CD4-positive, alpha-beta T cell treated with Interleukin-4 for 1 hour (primary cell): ENCODE measurements at regions not wholly inside any gene's neighbourhood (a gene's known extent, or its start where the extent isn't known, plus 50 kb on each side); places are given as distances from the start of the nearest gene placed in this dataset.
A peak's percentile ranks its signal among the peaks of the same experiment; 100 is the strongest.
"Not testable (repeated sequence)": the region's sequence is repeated elsewhere in the genome, so short reads cannot be mapped to it uniquely, and the experiment has no call there.

Source experiments
- DNase-seq, 2 donors: peaks; one replicate each; pipeline ENCODE4 v3.0.0-alpha.2; 2020 to 2022

DNA sequence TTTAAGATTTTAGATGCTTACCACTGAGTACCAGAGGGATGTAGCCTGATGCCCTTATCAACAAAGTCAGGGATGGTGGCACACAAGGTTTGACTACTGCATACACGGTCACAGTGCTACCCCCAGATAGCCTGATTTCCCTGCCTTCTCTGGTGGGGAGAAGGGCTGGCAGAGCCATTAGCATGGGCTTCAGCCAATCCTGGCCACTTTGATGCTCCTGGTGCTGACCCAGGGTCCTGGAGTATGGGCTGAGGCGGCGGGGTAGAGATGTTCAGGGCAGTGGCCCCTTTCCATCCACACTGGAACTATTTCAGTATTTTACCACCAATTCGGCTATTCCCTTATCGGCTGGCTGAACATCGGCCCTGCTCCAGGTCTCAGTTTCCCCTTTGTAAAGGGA lies 83.2 kb downstream of the POTEB3 start:
- DNase-seq: not testable (repeated sequence)

DNA sequence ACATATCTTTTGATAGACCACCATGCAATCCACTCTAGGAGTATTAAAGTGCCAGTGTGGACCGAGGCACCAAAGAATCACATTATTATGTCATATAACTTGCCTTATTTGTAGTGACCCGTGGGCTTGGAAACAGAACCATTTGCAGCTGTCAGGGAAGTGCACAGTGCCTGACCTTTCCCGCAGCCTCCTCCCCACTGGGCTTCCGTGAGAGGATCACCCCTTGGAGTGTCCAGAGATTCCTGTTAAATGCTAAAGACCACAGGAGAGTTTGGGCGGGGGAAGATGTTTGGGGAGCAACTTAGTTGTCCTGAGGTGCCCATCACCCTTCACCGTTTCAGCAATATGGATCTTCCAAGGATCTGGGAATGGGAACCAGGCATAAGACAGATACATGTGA lies 84.4 kb downstream of the POTEB3 start:
- not testable (repeated sequence) for DNase-seq

DNA sequence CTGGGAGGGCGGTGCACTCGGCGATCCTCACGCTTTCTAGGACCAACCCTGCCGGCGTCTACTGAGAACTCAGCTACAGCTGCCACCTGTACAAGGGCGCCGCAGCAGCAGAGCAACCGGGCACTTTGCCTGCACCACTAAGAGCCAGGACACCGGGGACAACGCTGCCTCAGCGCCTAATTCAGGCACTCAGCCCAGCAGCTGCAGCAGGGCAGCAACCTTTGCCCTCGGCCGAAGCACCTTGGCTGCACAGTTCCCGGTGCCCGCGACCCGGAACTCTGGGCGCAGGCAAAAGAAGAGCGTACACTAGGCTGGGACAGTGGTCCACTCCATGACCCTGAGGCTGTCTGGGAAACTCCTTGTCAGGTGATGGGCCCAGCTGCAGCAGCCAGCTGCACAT lies 85.7 kb downstream of the POTEB3 start:
- not testable (repeated sequence) for DNase-seq

DNA sequence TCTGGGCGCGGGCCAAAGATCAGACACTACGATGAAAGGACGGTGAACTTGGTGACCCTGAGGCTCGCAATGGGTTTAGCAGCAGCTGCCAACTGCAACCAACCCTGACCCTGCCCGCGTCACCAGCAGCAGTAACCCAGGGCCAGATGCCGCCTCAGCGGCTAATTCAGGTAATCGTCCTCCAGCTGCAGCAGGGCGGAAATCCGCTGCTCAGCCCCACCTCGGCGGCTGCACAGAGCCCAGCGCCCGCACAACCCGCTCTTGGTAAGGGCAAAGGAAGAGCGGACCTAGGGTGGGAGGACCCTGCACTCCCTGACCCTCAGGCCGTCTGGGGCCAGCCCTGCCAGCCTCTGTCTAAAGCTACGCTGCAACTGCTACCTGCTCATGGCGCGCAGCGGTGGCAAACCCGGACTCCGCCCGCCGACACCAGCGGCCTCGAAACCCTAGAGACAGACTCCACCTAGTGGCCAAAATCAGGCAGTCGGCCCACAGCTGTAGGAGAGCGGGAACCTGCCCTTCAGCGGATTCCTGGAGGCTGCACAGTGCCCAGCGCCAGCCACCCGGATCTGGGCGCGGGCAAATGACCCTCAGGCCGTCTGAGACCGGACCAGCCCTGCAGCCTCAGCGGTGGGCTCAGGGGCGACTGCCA lies 87.5 kb downstream of the POTEB3 start:
- DNase-seq: not testable (repeated sequence)

DNA sequence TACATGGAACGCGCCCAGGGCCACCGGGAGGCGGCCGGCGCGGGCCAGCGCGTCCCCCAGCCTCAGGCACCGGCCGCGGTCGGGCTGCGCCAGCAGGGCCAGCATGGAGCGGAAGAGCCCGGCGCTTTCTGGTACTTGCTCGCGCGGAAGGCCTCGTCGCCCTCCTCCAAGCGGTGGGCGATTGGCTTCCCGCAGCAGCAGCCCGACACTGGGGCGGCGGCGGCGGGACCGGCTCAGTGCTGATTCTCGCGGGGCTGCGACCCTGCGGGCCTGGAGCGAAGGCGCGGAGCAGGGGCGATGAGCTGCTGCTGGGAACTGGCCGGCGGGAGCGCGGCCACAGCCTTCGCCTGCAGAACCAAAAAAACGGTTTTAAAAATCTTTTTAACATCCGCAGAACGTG lies 95.3 kb downstream of the POTEB3 start:
- not testable (repeated sequence) for DNase-seq

DNA sequence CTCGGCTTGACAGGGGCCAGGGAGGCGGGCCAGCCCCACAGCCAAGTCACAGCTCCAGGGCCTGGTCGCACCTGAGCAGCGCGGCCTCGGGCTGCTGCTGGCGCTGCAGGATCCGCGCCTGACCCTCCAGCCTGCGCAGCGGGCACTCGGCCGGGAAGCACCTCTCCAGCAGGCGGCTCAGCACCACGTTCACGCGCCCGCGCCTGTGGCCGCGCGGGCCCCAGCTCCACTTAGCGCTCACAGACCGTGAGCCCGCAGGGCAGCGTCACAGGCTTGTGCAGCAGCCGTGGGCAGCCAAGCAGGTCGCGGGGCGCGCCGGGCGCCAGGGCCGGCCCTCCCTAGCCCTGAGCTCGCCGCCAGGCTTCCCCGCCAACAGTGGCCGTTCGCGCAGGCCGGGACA lies 95.8 kb downstream of the POTEB3 start:
- DNase-seq: not testable (repeated sequence)

DNA sequence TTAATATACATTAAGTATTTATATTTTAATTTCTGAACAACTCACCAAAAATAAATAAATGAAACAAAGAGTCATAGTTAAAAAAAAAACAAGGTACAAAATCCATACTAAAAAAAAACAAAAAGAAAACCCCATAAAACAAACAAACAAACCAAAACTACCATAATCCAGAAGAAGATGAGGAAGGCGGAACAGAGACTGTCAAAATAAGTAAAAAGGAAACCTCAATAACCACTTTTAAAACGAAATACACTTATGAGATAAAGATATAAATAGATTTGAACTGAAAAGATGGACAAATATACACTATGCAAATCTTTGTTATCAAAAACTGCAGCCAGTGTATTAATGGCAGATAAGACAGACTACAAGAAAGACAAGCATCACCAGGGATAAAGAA lies 103.3 kb downstream of the POTEB3 start:
- DNase-seq: not testable (repeated sequence)

DNA sequence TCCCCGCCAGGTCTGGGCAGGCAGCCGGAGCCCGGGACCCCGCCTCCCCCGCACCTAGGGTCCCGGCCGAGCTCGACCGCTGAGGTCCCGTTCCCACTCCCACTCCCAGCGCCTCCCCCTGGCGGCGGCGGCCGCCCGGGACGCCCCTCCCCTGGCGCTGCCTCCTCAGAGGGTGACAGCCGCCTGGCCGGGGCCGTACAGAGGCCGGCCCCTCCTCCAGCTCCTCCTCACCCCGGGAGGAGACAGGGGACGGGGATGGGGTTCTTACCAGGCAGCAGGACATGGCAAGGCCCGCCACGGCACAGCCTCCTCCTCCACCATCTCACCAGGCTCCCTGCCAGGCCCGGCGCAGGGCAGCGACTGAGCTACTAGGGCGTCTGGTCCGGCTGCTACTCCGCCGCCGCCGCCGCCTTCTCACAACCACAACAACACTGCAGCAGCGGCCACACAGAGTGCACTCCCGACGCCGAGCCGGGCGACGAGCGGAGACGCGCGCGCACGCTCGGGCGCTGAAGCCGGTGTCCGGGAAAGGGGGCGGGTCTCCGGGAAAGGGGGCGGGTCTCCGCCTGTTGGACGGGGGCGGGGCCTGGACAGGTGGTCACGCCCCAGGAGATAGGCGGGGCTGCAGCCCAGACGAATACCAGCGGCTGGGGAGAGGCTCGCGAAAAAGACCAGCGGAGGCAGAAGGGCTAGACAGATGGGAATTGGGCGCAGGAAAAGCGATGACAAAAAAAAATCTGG lies 115.4 kb downstream of the POTEB3 start:
- DNase-seq: peak in 1 of 2 donors; percentile 11

DNA sequence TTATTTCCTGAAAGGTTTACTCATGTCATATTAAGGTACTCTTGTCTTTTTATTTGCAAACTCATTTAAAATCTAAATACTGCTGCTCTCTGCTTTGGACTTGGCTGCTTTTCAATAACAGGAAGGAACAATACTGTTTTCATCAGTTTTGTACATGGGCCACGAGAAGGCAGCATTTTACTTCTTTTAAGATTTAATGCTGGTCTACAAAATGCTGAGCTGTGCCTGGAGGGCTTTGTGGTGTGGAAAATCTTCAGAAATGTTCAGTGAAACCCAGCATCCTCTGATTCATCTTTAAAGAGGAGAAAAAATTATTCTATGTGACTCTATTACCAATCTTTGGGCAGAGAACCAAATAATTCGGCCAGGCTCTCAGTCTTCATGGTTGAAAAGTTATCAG lies 155.9 kb downstream of the POTEB3 start:
- DNase-seq: not testable (repeated sequence)

DNA sequence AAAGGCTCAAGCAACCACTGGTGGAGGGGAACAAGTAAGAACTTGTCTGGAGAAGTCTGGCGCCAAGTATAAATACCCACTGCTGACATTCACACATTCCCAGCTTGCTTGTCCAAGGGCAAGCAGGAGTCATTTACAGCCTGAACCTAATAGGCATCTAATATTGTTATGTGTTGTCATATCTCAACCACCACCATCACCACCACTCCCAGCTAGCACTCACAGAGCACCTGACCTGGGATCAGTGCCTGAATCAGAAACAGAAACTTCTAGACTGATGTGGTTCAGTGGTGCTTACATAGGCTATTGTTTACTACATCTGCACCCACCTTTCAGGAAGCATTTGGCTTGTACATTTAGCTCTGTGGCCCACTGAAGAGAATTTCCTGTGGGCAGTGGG lies 157.1 kb downstream of the POTEB3 start:
- not testable (repeated sequence) for DNase-seq

DNA sequence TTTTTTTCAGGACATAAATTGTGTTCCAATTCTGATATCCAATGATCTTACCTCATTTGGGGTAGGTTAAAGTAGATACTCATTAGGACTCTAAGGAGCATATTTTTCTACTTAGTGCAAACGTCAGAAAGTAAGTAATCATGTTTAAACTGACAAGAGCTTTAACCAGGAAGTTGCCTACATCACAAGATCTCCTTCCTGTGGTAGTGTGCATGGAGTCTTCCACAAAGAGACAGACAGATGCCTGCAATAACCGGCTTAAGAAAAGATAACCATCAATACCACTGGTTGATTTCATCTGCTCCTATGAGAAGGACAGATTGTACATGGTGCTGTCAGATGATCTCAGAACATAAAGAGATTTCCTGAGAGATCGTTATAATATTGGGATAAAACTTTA lies 160.0 kb downstream of the POTEB3 start:
- DNase-seq: not testable (repeated sequence)

DNA sequence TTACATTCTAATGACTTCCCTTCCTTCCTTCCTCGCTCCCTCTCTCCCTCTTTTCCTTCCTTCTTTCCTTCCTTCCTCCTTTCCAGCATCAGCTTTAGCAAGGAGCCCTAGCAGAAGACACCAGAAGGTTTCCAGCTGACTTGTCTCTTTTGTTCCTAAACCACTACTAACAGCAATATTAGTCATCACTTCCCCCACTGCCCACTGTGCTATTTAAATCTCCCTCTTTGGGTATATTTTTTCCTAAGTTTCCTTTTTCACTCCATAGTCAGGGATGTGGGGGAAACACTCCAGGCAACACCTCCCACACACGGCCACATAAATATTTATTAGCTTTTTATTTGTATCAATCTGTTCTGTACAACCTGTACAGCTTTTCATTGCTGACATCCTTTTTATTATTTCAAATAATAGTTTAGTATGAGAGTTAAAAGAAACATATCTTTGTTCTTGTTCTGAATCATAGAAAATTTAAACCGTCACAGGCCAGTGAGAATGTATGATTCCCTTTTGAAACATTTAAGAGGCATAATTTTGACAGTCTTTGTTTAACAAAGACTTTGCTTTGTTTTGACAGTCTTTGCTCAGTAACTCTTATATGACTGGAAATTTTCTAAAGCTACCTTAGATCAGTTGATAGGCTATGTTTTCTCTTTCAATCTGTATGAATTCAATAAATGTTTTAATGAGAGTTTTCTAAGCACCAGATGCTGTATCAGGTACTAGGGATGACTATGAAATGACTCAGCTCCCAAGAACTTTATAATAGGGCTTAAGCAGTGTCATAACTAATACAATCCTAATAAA lies 167.9 kb downstream of the POTEB3 start:
- not testable (repeated sequence) for DNase-seq

DNA sequence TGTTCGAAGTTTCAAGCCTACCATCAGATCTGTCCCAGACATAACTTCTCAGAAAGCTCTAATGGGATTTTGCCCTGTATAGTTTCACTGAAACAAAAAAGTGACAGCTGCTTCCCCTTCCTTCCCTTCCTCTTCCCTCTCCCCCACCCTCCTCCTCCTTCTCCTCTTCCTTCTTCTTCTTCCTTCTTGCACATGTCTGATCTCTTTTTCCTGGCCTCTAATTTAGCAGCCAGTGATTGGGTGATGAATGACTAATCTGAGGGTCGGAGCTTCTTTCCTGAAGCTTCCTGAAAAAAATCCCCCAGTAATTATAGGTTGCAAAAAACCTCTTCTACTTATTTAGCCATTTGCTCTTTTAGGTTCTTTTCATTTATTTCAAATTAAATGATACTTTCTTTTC lies 168.7 kb downstream of the POTEB3 start:
- DNase-seq: no peak

DNA sequence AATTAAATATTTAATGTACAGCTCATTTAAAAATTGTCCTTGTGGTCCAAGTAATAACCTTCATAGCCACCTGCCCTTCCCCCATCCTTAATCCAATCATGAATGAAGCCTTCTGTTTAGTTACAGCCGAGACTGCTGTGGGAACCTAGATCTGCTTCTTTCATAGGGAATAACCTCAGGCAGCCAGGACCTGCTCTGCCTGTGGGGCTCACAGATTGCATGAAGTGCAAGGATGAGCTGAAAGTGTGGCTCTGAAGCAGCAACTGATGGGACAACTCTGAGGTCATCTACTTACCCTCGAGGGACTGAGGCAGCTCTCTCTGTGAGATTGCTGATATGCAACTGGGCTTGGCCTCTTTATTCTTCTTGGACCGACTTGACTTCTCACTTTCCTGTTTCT lies 169.8 kb downstream of the POTEB3 start:
- DNase-seq: no peak

DNA sequence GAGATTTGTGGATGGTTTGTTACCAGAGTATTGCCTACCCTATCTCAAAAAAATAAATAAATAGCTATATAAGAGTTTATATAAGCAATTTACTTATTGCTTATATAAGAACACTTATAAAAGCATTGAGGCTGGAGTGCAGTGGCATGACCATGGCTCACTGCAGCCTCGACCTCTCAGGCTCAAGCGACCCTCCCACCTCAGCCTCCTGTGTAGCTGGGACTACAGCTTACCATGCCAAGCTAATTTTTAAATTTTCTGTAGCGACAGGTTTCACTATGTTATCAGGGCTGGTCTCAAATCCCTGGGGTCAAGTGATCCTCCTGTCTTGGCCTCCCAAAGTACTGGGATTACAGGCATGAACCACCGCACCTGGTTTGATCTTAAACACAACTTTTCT lies 170.6 kb downstream of the POTEB3 start:
- not testable (repeated sequence) for DNase-seq

DNA sequence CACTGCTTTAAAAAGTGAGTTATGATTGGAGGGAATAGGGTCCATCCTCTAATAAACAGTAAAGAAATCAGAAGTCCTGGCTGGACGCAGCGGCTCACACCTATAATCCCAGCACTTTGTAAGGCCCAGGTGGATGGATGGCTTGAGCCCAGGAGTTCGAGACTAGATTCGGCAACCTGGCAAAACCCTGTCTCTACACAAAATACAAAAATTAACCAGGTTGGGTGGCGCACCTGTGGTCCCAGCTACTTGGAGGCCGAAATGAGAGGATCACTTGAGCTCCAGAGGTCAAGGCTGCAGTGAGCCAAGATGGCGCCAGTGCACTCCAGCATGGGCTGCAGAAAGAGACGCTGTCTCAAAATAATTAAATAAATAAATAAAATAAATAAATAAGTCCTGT lies 171.2 kb downstream of the POTEB3 start:
- no peak for DNase-seq

DNA sequence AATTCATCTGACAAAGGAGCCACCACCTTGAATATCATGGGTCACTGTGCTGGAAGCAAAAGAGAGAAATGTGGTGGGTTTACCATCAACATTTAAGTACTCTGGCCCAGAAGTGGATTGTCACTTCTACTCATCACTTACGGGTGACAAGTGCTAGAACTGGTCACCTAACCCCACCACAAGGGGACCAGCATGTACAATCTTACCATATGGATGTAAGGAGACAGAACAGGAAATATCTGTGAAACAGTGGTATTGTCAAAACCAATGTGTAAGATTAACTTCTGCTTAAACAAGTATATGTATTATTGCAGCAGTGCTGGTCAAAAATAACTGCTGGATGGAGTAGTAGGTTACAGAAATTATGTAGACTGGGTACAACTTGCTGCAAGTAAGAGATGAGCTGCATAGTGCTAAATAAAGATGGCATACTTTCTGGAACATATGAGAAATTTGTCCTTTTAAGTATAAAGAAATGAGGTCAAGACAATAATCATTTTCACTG lies 171.8 kb downstream of the POTEB3 start:
- no peak for DNase-seq

DNA sequence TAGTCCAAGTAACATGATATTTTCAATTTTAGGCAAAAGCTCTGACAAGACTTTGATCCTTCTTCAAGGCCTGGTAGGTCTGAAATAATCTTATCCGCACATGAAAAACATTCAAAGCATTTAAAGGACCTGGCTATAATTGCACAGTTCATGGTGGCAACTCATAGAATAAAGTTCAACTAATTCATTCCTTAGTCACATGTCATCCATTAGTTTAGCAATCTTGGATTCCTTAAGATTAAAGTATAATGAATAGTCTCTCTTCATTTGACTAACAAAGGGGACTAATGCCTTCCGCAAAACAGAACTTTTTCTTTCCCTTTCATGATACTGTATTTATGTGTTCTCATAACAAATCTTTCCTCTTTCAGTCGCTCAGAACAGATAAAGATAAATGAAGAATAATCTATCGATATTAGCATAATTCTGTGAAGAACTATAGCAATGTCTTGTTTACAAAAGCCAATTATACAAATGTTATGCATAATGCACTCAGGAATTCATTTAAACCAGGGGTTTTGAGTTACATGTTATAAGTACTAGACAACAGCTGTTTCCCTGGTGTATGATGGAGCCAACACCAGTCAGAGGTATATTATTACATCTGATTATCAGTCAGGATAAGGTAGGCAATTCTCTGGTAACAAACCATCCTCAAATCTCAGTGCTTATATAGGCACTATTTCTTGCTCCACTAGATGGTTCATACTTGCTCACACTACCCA lies 172.5 kb downstream of the POTEB3 start:
- no peak for DNase-seq

DNA sequence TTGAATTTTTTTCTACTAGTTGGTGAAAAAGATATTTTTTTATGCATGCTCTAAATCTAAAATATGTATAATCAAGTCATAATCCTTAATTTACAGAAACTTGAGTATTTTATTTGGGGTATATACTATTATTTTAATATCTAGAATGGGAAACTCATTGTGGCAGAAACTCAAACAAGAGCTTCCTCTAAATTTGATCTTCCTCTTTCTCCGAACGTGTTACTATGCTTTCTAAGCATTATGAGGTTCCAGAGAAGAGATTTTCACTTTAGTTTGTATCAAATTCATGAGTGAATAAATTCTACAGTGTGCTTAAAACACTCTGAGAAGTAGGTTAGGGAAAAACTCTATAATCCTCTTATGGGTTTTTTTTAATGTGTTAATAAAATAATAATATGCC lies 173.1 kb downstream of the POTEB3 start:
- no peak for DNase-seq

DNA sequence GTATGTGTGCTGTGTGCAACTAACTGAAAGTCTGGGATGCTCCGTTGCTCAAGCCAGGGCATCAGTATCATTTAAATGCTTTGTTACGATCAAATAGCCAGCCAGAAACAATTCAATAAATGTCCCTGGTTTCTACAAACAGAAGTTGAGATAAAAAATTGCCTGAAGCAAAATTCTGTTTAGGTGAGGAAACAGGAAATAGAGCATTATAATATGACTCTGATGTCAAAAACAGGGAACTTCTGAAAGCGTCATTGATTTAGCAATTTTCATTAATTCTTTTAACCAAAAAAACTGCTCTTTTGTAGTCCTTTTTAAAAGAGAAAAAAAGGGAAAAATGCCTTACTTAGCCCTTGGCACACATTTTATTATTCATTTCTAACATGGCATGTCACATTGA lies 174.7 kb downstream of the POTEB3 start:
- not testable (repeated sequence) for DNase-seq

DNA sequence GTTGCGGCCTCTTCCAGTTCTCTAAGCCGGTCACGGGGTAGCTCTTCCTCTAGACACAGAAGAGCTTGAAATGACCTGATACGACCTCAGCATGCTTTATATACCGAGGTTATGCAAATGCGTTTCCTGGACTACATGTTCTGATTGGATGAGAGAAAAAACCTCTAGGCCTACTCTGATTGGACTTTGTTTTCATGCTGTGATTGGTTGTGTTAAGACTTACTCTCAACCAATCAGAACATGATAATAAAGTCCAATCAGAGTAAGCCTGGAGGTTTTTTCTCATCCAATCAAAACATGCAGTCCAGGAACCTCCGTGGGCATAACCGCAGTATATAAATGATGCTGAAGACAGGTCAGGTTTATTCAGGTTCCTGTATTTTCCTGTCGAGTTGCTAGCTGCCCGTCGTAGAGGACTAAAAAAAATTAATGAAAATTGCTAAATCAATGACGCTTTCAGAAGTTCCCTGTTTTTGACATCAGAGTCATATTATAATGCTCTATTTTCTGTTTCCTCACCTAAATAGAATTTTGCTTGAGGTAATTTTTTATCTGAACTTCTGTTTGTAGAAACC lies 177.4 kb downstream of the POTEB3 start:
- no peak for DNase-seq
